ENCODE measurements at regions not wholly inside any gene's neighbourhood (a gene's known extent, or its start where the extent isn't known, plus 50 kb on each side); places are given as distances from the start of the nearest gene placed in this dataset.

DNA sequence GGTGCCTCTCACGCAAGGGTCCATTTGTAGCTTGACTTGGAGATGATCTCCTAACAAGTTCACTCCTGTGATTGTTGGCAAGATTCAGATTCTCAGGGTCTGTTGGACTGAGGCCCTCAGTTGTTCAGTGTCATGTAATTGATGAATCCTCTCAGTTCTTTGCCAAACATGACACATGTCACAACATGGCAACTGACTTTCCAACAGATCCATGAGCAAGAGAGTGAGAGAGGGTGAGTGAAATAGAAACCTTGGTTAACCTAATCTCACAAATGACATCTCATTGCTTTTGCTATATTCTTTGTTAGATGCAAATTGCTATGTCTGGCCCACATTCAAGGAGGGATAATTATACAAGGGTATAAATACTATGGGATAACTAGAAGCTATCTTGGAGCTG lies 231.0 kb upstream of the PCDH10 start:
- Histone ChIP-seq H3K9ac (ENCODE audit: low read depth in 1 of 2, low read length in 2 of 2) (no peak overlapping the region), H3K36me3 (ENCODE audit: control insufficient read depth in 2 of 2, insufficient read depth in 2 of 2, low read length in 2 of 2) (no peaks in the 10 kb centered on the region), H3K27ac (ENCODE audit: low read depth in 2 of 2, low read length in 2 of 2) (no peak overlapping the region), H3K27me3 (ENCODE audit: control insufficient read depth in 2 of 2, insufficient read depth in 2 of 2, low read length in 2 of 2) (no peaks in the 10 kb centered on the region), H3K4me3 (ENCODE audit: low read length in 2 of 2) (no peak overlapping the region), H3K9me3 (ENCODE audit: control insufficient read depth in 2 of 2, low read length in 2 of 2) (no peaks in the 10 kb centered on the region), H3K4me1 (ENCODE audit: control insufficient read depth in 2 of 2, insufficient read depth in 2 of 2, low read length in 2 of 2) (no peaks in the 10 kb centered on the region)

- Histone ChIP-seq H3K27me3 (ENCODE audit: control insufficient read depth in 2 of 2, insufficient read depth in 2 of 2, low read length in 2 of 2) (no peaks in the 10 kb centered on the region), H3K4me3 (ENCODE audit: low read length in 2 of 2) (no peak overlapping the region), H3K27ac (ENCODE audit: low read depth in 2 of 2, low read length in 2 of 2) (no peak overlapping the region), H3K9me3 (ENCODE audit: control insufficient read depth in 2 of 2, low read length in 2 of 2) (no peaks in the 10 kb centered on the region), H3K4me1 (ENCODE audit: control insufficient read depth in 2 of 2, insufficient read depth in 2 of 2, low read length in 2 of 2) (no peaks in the 10 kb centered on the region), H3K9ac (ENCODE audit: low read depth in 1 of 2, low read length in 2 of 2) (no peak overlapping the region), H3K36me3 (ENCODE audit: control insufficient read depth in 2 of 2, insufficient read depth in 2 of 2, low read length in 2 of 2) (no peaks in the 10 kb centered on the region)
Measured at GRCh38 chr4:132923516-132923915, 225.6 kb upstream of the PCDH10 start.

DNA sequence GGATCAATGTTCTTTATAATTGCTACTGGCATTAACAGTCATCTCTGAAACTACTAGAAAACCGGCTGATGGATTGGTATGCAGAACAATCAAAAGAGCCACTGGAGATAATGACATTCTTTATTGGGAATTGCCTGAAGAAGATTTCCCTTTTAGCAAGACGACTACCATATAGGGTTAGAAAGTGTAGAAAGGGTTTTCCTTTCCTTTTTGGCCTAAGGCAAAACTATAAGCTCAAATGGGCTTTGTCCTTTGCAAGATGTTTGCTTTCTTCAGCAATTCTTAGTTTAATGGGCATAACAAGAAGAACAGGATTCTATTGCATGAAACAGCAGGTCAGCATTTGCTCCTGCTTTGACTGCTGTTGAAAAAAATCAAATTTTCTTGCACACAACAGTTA lies 214.2 kb upstream of the PCDH10 start:
- Histone ChIP-seq H3K4me1 (ENCODE audit: control insufficient read depth in 2 of 2, insufficient read depth in 2 of 2, low read length in 2 of 2) (no peaks in the 10 kb centered on the region), H3K27ac (ENCODE audit: low read depth in 2 of 2, low read length in 2 of 2) (no peak overlapping the region), H3K4me3 (ENCODE audit: low read length in 2 of 2) (no peak overlapping the region), H3K36me3 (ENCODE audit: control insufficient read depth in 2 of 2, insufficient read depth in 2 of 2, low read length in 2 of 2) (no peaks in the 10 kb centered on the region), H3K9me3 (ENCODE audit: control insufficient read depth in 2 of 2, low read length in 2 of 2) (peaks cover 0 to 5% of the 10 kb centered on the region in 2 donors), H3K9ac (ENCODE audit: low read depth in 1 of 2, low read length in 2 of 2) (no peak overlapping the region), H3K27me3 (ENCODE audit: control insufficient read depth in 2 of 2, insufficient read depth in 2 of 2, low read length in 2 of 2) (no peaks in the 10 kb centered on the region)

DNA sequence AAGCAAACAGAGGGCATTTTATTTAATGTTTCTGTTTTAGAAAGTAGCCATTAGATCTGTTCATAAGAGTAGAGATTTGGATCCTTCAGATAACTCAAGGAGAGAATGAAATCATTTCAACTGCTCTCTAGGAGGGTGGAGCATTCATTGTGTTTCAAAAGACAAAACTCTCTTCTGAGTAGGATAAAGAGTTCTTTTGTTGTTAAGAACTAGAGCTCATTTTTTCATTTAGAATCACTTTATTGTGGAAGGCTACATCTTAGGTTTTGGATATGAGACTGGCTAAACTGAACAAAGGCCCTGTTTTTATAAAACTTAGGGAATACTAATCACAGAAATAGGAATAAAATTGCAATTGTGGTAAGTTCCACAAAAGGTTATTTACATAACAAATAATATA lies 193.9 kb upstream of the PCDH10 start:
- Histone ChIP-seq H3K36me3 (ENCODE audit: control insufficient read depth in 2 of 2, insufficient read depth in 2 of 2, low read length in 2 of 2) (no peaks in the 10 kb centered on the region), H3K4me1 (ENCODE audit: control insufficient read depth in 2 of 2, insufficient read depth in 2 of 2, low read length in 2 of 2) (no peaks in the 10 kb centered on the region), H3K9ac (ENCODE audit: low read depth in 1 of 2, low read length in 2 of 2) (no peak overlapping the region), H3K4me3 (ENCODE audit: low read length in 2 of 2) (no peak overlapping the region), H3K27ac (ENCODE audit: low read depth in 2 of 2, low read length in 2 of 2) (no peak overlapping the region), H3K9me3 (ENCODE audit: control insufficient read depth in 2 of 2, low read length in 2 of 2) (peaks cover 0 to 5% of the 10 kb centered on the region in 2 donors), H3K27me3 (ENCODE audit: control insufficient read depth in 2 of 2, insufficient read depth in 2 of 2, low read length in 2 of 2) (no peaks in the 10 kb centered on the region)

GRCh38 chr4:132956962-132957361 lies 192.1 kb upstream of the PCDH10 start:
- no peaks in the 10 kb centered on the region for H3K36me3 ChIP-seq (ENCODE audit: control insufficient read depth in 2 of 2, insufficient read depth in 2 of 2, low read length in 2 of 2)
- no peaks in the 10 kb centered on the region for H3K4me1 ChIP-seq (ENCODE audit: control insufficient read depth in 2 of 2, insufficient read depth in 2 of 2, low read length in 2 of 2)
- H3K9me3 ChIP-seq (ENCODE audit: control insufficient read depth in 2 of 2, low read length in 2 of 2) = peaks cover 0 to 7% of the 10 kb centered on the region in 2 donors
- no peaks in the 10 kb centered on the region for H3K27me3 ChIP-seq (ENCODE audit: control insufficient read depth in 2 of 2, insufficient read depth in 2 of 2, low read length in 2 of 2)
- H3K9ac ChIP-seq (ENCODE audit: low read depth in 1 of 2, low read length in 2 of 2) = no peak overlapping the region
- no peak overlapping the region for H3K4me3 ChIP-seq (ENCODE audit: low read length in 2 of 2)
- no peak overlapping the region for H3K27ac ChIP-seq (ENCODE audit: low read depth in 2 of 2, low read length in 2 of 2)

- Histone ChIP-seq H3K27ac (ENCODE audit: low read depth in 2 of 2, low read length in 2 of 2) (no peak overlapping the region), H3K9me3 (ENCODE audit: control insufficient read depth in 2 of 2, low read length in 2 of 2) (peaks cover 0 to 6% of the 10 kb centered on the region in 2 donors)
Measured at GRCh38 chr4:132958457-132959263, 190.4 kb upstream of the PCDH10 start.

GRCh38 chr4:132981611-132982010 lies 167.5 kb upstream of the PCDH10 start:
- H3K27ac ChIP-seq (ENCODE audit: low read depth in 2 of 2, low read length in 2 of 2) = no peak overlapping the region
- no peaks in the 10 kb centered on the region for H3K9me3 ChIP-seq (ENCODE audit: control insufficient read depth in 2 of 2, low read length in 2 of 2)
- H3K4me3 ChIP-seq (ENCODE audit: low read length in 2 of 2) = no peak overlapping the region
- H3K36me3 ChIP-seq (ENCODE audit: control insufficient read depth in 2 of 2, insufficient read depth in 2 of 2, low read length in 2 of 2) = no peaks in the 10 kb centered on the region
- H3K27me3 ChIP-seq (ENCODE audit: control insufficient read depth in 2 of 2, insufficient read depth in 2 of 2, low read length in 2 of 2) = no peaks in the 10 kb centered on the region
- H3K9ac ChIP-seq (ENCODE audit: low read depth in 1 of 2, low read length in 2 of 2) = no peak overlapping the region
- no peaks in the 10 kb centered on the region for H3K4me1 ChIP-seq (ENCODE audit: control insufficient read depth in 2 of 2, insufficient read depth in 2 of 2, low read length in 2 of 2)

More at GRCh38 chr4:132958457-132959263, 190.4 kb upstream of the PCDH10 start:
- Histone ChIP-seq H3K27me3 (ENCODE audit: control insufficient read depth in 2 of 2, insufficient read depth in 2 of 2, low read length in 2 of 2) (no peaks in the 10 kb centered on the region), H3K4me3 (ENCODE audit: low read length in 2 of 2) (no peak overlapping the region), H3K9ac (ENCODE audit: low read depth in 1 of 2, low read length in 2 of 2) (no peak overlapping the region), H3K36me3 (ENCODE audit: control insufficient read depth in 2 of 2, insufficient read depth in 2 of 2, low read length in 2 of 2) (no peaks in the 10 kb centered on the region), H3K4me1 (ENCODE audit: control insufficient read depth in 2 of 2, insufficient read depth in 2 of 2, low read length in 2 of 2) (no peaks in the 10 kb centered on the region)

- Histone ChIP-seq H3K9me3 (ENCODE audit: control insufficient read depth in 2 of 2, low read length in 2 of 2) (no peaks in the 10 kb centered on the region), H3K27me3 (ENCODE audit: control insufficient read depth in 2 of 2, insufficient read depth in 2 of 2, low read length in 2 of 2) (no peaks in the 10 kb centered on the region), H3K36me3 (ENCODE audit: control insufficient read depth in 2 of 2, insufficient read depth in 2 of 2, low read length in 2 of 2) (no peaks in the 10 kb centered on the region), H3K4me1 (ENCODE audit: control insufficient read depth in 2 of 2, insufficient read depth in 2 of 2, low read length in 2 of 2) (no peaks in the 10 kb centered on the region), H3K4me3 (ENCODE audit: low read length in 2 of 2) (no peak overlapping the region), H3K27ac (ENCODE audit: low read depth in 2 of 2, low read length in 2 of 2) (no peak overlapping the region), H3K9ac (ENCODE audit: low read depth in 1 of 2, low read length in 2 of 2) (no peak overlapping the region)
Measured at GRCh38 chr4:132982151-132982550, 166.9 kb upstream of the PCDH10 start.

DNA sequence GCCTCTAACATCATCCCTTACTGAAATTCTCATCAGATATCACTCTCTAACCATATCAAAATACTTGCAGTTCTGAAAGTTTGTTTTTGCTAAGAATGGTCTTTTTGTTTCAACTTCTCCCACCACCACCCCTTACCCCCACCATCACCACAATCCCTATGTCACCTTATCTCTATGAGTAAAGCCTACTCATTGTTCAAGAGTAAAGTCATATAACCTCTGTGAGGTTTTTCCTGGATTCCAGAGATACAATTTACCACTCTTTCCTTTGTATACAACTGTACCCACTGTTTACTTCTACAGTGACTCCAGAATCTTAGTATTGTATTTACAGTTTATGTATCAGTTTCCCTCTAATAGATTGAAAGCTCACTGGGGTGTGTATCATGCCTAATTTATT lies 158.0 kb upstream of the PCDH10 start:
- Histone ChIP-seq H3K9ac (ENCODE audit: low read depth in 1 of 2, low read length in 2 of 2) (no peak overlapping the region), H3K36me3 (ENCODE audit: control insufficient read depth in 2 of 2, insufficient read depth in 2 of 2, low read length in 2 of 2) (no peaks in the 10 kb centered on the region)

DNA sequence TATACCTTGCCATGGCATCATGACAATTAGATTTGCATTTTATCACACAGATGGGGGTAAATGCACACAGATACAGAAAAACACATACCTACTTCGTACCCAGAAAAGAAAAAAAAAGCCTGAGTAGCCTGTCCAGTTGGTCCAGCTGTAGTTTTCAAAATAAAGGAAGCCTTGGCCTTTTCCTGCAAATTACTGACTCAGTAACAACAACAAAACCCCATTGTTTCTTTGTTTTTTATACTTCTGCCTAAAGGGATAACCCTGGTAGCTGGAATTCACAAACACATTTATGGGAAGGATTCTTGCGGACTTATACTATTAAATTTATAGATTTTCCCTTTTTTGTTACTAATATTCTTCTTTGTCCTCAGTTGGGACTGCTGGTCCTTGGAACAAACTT lies 156.4 kb upstream of the PCDH10 start:
- Histone ChIP-seq H3K4me1 (ENCODE audit: control insufficient read depth in 2 of 2, insufficient read depth in 2 of 2, low read length in 2 of 2) (no peaks in the 10 kb centered on the region), H3K9me3 (ENCODE audit: control insufficient read depth in 2 of 2, low read length in 2 of 2) (peaks cover 0 to 2% of the 10 kb centered on the region in 2 donors), H3K27me3 (ENCODE audit: control insufficient read depth in 2 of 2, insufficient read depth in 2 of 2, low read length in 2 of 2) (no peaks in the 10 kb centered on the region), H3K36me3 (ENCODE audit: control insufficient read depth in 2 of 2, insufficient read depth in 2 of 2, low read length in 2 of 2) (no peaks in the 10 kb centered on the region), H3K9ac (ENCODE audit: low read depth in 1 of 2, low read length in 2 of 2) (no peak overlapping the region), H3K4me3 (ENCODE audit: low read length in 2 of 2) (no peak overlapping the region), H3K27ac (ENCODE audit: low read depth in 2 of 2, low read length in 2 of 2) (no peak overlapping the region)

More for the DNA sequence above, 158.0 kb upstream of the PCDH10 start:
- no peaks in the 10 kb centered on the region for H3K9me3 ChIP-seq (ENCODE audit: control insufficient read depth in 2 of 2, low read length in 2 of 2)
- H3K4me3 ChIP-seq (ENCODE audit: low read length in 2 of 2) = no peak overlapping the region
- no peak overlapping the region for H3K27ac ChIP-seq (ENCODE audit: low read depth in 2 of 2, low read length in 2 of 2)
- H3K27me3 ChIP-seq (ENCODE audit: control insufficient read depth in 2 of 2, insufficient read depth in 2 of 2, low read length in 2 of 2) = no peaks in the 10 kb centered on the region
- no peaks in the 10 kb centered on the region for H3K4me1 ChIP-seq (ENCODE audit: control insufficient read depth in 2 of 2, insufficient read depth in 2 of 2, low read length in 2 of 2)
